GM12891 (cell line): ENCODE measurements at regions not wholly inside any gene's neighbourhood (a gene's known extent, or its start where the extent isn't known, plus 50 kb on each side); places are given as distances from the start of the nearest gene placed in this dataset.

Source experiments
- DNase-seq: peaks from one replicate; pipeline ENCODE4 v3.0.0; 2011; ENCODE audit warnings: low spot score; ENCODE audit not compliant: insufficient read length
- FAIRE-seq: peaks from 2 replicates; lab custom pipeline; 2011; peaks lifted over from hg19 to GRCh38; lab: Jason Lieb, UNC
- PAX5 ChIP-seq: IDR thresholded peaks from 2 replicates; pipeline ENCODE4 v1.6.1; 2011; ENCODE audit warnings: low read length, moderate library complexity, mild to moderate bottlenecking; ENCODE audit not compliant: insufficient read depth, severe bottlenecking
- POLR2A ChIP-seq: IDR thresholded peaks from 2 replicates; pipeline ENCODE4 v1.6.1; 2011; ENCODE audit warnings: low read depth, low read length, control low read depth
- POLR2AphosphoS5 ChIP-seq: IDR thresholded peaks from 2 replicates; pipeline ENCODE4 v1.6.1; 2011; ENCODE audit warnings: low read depth, low read length, control low read depth
- POU2F2 ChIP-seq: IDR thresholded peaks from 2 replicates; pipeline ENCODE4 v1.6.1; 2011; ENCODE audit warnings: low read depth, mild to moderate bottlenecking, control low read depth, low read length, moderate library complexity
- SPI1 ChIP-seq: IDR thresholded peaks from 2 replicates; pipeline ENCODE4 v1.6.1; 2011; ENCODE audit warnings: low read depth, low read length, control low read depth
- TAF1 ChIP-seq: IDR thresholded peaks from 2 replicates; pipeline ENCODE4 v1.6.1; 2011; ENCODE audit warnings: low read depth, low read length, control low read depth

DNA sequence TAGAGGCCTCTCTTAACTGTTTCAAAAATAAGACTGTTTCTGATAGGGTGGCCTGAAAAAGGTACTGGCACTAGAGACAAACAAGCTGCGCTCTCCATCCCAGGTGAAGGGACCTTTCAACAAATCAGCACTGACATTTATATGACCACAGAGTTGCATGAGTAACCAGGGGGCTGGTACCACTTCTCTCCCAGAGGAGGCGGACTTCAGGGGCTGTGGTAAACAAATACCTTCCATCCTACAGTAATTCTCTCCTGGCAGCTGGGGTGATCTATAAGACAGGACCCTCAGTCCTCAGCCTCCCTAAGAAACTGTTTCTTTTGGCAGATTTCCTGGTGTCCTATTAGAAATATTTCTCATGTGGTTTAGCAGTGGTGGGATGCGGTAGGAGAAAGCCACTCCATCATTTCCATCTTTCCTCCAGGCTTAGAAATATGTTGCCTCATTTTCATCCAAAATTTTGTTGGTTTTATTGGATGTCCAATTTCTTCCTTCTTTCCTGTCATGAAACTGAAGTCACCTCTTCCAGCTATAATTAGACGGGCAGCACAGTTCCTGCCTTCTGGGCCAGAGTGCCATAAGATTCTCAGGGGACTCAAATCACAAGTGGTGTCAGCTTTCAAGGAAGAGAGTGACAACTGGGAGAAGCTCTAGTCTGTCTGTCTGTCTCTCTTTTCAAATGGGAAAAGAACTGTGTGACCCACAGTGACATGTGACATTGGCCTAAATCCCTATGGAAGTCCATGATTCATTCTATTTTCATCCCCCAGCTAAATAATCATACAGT, 96.4 kb downstream of the CYRIA start:
- FAIRE-seq, result no peak
- TF ChIP-seq TAF1 (no peak), POLR2AphosphoS5 (no peak), SPI1 (no peak), PAX5 (no peak), POU2F2 (no peak), POLR2A (no peak)
- DNase-seq, result no peak

DNA sequence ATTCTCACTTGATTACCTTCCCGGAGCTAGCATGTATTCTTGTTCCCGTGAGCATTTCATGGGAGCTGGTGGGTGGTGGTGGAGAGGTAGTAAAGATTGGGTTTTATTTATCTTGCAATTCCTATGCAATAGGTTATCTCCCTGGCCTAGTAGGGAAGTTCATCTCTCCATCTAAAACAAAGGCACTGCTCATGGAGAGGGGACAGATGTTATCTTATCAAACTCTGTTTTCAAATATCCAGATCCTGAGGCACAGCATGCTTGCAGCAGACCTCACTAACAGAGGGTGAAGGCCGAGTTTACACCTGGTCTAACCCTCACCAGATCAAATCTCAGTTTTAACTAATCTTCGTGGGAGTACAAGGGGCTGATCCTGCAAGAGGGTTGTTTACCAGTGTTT, 98.9 kb downstream of the CYRIA start:
- no peak for FAIRE-seq
- no peak for TF ChIP-seq POU2F2
- no peak for TF ChIP-seq TAF1
- no peak for TF ChIP-seq POLR2A
- TF ChIP-seq POLR2AphosphoS5, result no peak
- no peak for TF ChIP-seq SPI1
- no peak for TF ChIP-seq PAX5
- DNase-seq, result no peak

DNA sequence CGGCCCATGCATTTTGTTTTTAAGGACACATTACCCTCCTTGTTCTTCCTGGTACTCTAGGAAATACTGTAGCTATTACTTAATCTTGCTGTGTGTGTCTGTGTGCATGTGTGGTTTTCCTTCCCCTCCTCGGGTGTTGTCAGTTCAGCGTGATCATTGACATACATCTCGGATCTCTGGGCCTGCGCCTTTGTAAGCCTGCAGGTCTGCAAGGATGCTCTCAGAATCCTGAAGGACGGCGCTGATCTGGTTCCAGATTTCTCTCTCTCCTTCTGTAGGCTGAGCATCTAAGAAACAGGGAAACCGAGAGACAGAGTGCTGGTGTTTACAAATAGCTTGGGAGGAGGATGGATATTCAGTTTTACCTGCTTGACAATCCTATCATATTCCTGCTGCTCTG, 100.2 kb downstream of the CYRIA start:
- FAIRE-seq (no peak), DNase-seq (no peak)
- no peak for TF ChIP-seq SPI1
- no peak for TF ChIP-seq POU2F2
- no peak for TF ChIP-seq TAF1
- TF ChIP-seq POLR2AphosphoS5, result no peak
- TF ChIP-seq PAX5, result no peak
- no peak for TF ChIP-seq POLR2A

DNA sequence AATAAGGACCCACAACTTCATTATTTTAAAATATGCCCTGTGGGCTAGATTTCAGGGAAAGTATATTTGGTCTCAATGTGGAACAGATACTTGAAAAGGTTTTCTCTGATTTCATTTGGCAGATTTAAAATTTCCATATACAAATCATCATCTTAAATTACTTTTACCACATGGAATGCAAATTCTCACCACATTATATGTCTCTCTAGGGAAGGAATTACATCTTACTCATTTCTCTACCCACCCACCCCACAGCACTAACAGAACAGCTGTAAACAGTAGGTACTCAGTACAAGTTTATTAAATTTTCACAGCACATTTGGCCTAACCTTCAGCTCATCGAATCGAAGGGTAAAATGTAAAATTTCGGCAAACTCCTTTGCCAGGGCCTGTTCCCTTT, 104.0 kb downstream of the CYRIA start:
- DNase-seq (no peak), FAIRE-seq (no peak)
- TF ChIP-seq POLR2AphosphoS5, result no peak
- no peak for TF ChIP-seq SPI1
- TF ChIP-seq POU2F2, result no peak
- no peak for TF ChIP-seq PAX5
- no peak for TF ChIP-seq TAF1
- TF ChIP-seq POLR2A, result no peak

DNA sequence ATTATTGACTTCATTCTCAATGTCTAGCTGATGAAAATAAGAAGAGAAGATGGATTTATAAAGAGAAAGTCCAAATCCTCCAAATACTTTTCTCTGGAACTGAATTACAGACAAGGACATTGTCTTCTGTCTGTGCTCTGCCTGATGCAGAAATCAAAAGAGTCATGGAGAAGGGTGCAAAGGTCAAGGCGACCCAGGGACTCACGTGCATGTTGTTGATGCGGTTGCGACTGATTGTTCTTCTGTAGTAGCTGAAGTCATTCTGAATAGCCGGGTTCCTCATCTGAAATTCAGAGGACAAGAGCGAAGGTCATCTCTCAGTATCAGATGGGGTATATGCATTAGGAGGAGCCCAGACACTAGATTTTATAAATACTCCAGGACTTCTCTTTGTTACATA, 104.4 kb downstream of the CYRIA start:
- no peak for TF ChIP-seq POLR2AphosphoS5
- no peak for TF ChIP-seq POU2F2
- no peak for TF ChIP-seq TAF1
- TF ChIP-seq SPI1, result no peak
- TF ChIP-seq POLR2A, result no peak
- TF ChIP-seq PAX5, result no peak
- FAIRE-seq (no peak), DNase-seq (no peak)

DNA sequence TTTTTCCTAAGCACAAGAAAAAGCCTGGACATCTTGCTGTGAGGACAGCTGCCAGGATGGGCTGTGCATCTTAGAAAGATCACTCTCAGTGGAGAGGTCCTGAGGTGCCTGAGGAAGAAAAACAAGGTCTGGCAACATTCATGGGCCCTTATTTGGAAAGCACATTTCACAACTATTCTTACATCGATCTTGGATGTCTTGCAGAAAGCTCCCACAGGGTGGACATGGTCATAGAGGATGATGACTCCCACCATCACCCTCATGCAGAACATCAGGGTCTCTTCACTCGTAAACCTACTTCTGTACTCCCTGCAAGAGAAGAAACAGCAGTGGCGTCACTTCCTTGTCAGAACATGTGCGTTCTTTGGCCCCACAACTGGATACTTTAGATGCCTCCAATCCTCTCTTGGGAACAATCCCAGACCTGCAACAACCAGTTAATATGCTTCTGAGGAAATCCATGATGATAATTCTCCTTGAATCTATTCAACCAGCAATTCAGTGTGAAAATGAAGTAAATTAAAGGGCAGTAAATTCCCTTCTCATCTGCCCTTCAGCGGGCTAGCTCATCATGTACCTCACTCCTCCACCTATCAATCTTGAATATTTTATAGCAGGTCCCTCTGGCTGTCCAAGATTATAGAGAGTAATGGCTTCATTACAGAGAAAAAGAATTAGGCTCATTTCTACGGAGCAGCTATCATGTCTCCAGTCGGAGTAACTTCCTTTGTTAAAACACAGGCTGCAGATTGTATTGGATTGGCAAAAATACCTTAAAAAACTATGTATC, 106.2 kb downstream of the CYRIA start:
- no peak for FAIRE-seq
- TF ChIP-seq PAX5 (no peak), POLR2A (no peak), POLR2AphosphoS5 (no peak), TAF1 (no peak), SPI1 (no peak), POU2F2 (no peak)
- no peak for DNase-seq

DNA sequence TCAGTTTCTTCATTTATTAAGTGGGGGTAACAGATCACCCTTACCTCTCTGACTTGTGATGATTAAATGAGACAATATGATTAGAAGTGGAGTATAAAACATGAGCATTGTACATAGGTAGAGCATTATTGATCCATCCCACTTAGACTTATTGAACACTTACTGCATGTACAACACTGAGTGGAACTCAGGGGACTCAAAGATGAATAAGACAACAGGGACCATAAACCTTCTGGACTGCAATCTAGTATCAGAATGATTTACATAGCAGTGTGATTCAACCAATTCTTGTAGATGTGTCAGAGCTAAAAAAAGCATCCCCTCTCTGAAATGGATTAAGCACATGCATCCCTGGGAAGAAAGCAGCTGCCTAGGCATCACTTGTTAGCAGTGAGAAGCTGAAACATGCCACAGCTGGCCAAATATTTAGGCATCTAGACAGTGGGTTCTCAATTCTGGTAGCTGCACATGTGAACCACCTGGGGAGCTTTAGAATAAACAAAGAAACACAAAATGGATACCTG, 111.5 kb downstream of the CYRIA start:
- FAIRE-seq, result no peak
- no peak for DNase-seq
- no peak for TF ChIP-seq TAF1
- no peak for TF ChIP-seq POLR2AphosphoS5

DNA sequence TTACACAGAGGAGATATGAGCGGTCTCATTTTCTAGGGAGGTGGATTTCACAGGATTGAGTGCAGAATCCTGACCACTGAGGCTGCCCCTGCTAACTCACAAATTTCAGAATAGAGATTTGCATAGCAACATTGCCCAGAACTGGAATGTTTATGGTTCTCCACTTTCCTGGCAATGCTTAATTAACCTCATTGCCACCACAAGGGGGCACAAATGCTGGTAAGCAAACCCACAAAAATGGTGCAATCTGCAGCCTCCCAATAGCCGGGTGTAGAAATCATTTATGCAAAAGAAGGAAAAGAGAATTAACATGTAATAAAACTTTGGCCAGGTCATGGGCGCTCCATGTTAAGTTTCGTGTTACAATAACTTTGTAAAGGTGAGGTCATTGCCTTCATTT, 112.4 kb downstream of the CYRIA start:
- no peak for FAIRE-seq
- TF ChIP-seq POLR2A, result no peak
- no peak for TF ChIP-seq SPI1
- TF ChIP-seq POU2F2, result no peak
- TF ChIP-seq TAF1, result no peak
- no peak for TF ChIP-seq POLR2AphosphoS5
- TF ChIP-seq PAX5, result no peak
- no peak for DNase-seq

DNA sequence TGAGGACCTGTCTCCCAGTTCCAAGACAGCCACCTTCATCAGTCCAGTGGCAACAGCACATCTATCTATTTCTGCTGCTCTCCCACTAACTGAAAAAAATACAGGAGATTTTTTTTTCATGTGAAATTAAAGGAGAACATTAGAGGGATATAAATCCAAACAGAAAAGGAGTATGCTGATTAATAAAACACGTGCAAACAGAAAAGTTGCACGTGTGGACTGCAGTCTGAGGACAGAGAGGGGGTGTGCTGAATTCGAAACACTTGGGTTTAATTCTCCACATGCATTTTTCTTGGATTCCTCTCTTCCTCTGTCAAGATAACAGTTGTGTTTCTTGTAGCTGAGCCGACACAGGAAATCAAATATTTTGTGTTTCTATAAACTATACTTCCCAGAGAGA, 113.4 kb downstream of the CYRIA start:
- FAIRE-seq (no peak), DNase-seq (no peak)
- TF ChIP-seq TAF1, result no peak
- TF ChIP-seq SPI1, result no peak
- no peak for TF ChIP-seq POU2F2
- no peak for TF ChIP-seq POLR2A
- no peak for TF ChIP-seq POLR2AphosphoS5
- TF ChIP-seq PAX5, result no peak
